ENCODE measurements at regions not wholly inside any gene's neighbourhood (a gene's known extent, or its start where the extent isn't known, plus 50 kb on each side); places are given as distances from the start of the nearest gene placed in this dataset.

DNA sequence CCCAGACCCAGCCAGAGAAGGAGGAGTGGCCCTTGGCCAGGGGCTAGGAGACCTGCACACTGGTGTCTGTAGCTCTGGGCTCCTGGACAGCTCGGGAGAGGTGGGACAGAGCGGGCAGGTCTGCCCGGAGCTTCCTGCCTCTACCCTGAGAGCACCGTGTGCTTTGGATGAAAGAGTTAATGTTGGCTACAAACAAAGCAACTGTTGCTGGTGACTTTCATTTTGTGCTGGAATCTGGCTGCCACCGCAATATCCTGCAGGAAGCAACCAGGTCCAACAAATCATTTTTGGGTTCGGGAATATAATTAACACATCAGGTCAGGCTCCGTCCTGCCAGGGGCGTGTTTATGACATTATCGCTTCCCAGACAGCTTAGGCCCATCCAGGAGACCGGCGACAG lies 441.8 kb upstream of the MKI67 start:
- Histone ChIP-seq H3K36me3 (ENCODE audit: control insufficient read depth in 3 of 3, insufficient read depth in 3 of 3, low read length in 3 of 3) (no peaks in the 10 kb centered on the region), H3K4me1 (ENCODE audit: control insufficient read depth in 3 of 3, insufficient read depth in 3 of 3, low read length in 3 of 3) (peaks cover 4 to 10% (median 8%) of the 10 kb centered on the region in 3 donors), H3K9ac (ENCODE audit: low read depth in 1 of 3, low read length in 3 of 3) (no peak overlapping the region), H3K27ac (ENCODE audit: low read depth, low read length) (no peak overlapping the region), H3K9me3 (ENCODE audit: control insufficient read depth in 3 of 3, low read length in 3 of 3) (no peaks in the 10 kb centered on the region), H3K27me3 (ENCODE audit: control insufficient read depth in 3 of 3, insufficient read depth in 3 of 3, low read length in 3 of 3) (peaks cover 7 to 26% (median 23%) of the 10 kb centered on the region in 3 donors), H3K4me3 (ENCODE audit: low read length in 3 of 3) (peak overlapping the region; percentile 20 to 49 (median 37))

DNA sequence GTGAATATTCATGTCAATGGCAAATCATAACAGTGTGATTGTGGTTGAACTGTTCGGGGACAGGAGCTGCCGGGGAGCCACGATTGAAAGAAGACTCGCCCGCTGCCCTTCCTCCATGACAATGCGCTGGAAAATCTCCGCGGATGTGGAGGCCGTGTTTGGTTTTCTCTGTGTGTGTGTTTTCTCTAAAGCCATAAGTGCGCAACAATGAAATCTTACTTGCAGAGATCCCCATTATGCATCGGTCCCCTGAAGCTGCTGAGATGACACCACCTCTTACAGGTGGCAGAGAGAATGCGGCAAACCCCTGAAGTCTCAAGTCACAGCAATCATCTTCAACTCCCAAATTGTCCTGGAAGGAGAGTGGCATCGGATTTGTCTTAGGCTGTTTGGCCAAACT lies 442.3 kb upstream of the MKI67 start:
- Histone ChIP-seq H3K27me3 (ENCODE audit: control insufficient read depth in 3 of 3, insufficient read depth in 3 of 3, low read length in 3 of 3) (peaks cover 7 to 26% (median 20%) of the 10 kb centered on the region in 3 donors), H3K36me3 (ENCODE audit: control insufficient read depth in 3 of 3, insufficient read depth in 3 of 3, low read length in 3 of 3) (no peaks in the 10 kb centered on the region), H3K4me1 (ENCODE audit: control insufficient read depth in 3 of 3, insufficient read depth in 3 of 3, low read length in 3 of 3) (peaks cover 4 to 10% (median 8%) of the 10 kb centered on the region in 3 donors), H3K27ac (ENCODE audit: low read depth, low read length) (no peak overlapping the region), H3K9me3 (ENCODE audit: control insufficient read depth in 3 of 3, low read length in 3 of 3) (no peaks in the 10 kb centered on the region), H3K9ac (ENCODE audit: low read depth in 1 of 3, low read length in 3 of 3) (no peak overlapping the region), H3K4me3 (ENCODE audit: low read length in 3 of 3) (peak overlapping the region in 2 of 3 donors; percentile 37 to 49)

DNA sequence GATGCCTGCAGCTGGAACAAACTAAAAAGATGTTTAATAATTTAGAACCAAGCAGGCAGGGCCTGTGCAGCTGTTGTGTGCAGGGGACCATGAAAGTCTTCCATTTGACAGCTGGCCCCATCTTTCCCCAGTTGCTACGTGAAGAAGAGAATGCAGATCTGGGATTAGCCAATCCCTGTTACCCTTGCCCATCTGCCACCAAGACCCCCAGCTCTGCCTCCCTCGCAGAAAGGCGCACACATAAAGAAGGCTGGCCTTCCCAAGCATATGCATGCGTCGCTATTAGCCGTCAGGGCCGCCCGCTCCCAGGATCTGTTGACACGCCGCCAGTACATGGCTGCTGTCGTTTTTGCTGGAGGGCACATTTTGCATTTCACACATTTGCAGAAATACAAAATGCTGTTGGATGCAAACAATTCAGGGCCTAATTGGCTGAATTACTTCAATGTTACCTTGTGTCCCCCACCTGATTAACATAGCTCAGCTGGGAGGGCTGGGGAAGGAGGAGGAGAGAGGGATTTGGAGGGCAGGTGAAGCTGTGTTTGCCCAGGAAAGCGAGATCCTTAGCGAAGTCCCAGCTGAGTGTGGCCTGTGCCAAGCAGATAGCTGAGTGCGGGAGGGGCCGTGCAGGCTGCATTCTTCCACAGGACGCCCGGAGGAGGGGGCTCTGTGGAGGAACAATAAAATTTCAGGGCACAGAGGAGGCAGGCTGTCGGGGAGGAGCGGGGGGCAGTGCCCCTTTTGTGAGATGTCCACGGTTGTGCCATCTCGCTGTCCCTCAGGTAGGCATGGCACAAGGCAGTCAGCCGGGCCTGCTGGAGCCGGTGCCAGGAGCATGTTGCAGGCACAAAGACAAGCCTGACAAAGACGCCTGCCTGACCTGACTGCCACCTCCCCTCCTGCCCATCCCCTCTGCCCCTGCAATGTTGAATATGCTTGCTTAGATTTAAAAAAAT lies 443.0 kb upstream of the MKI67 start:
- Histone ChIP-seq H3K4me3 (ENCODE audit: low read length in 3 of 3) (no peak overlapping the region), H3K27ac (ENCODE audit: low read depth, low read length) (no peak overlapping the region), H3K4me1 (ENCODE audit: control insufficient read depth in 3 of 3, insufficient read depth in 3 of 3, low read length in 3 of 3) (peaks cover 4 to 10% (median 8%) of the 10 kb centered on the region in 3 donors), H3K27me3 (ENCODE audit: control insufficient read depth in 3 of 3, insufficient read depth in 3 of 3, low read length in 3 of 3) (peaks cover 7 to 26% (median 19%) of the 10 kb centered on the region in 3 donors), H3K36me3 (ENCODE audit: control insufficient read depth in 3 of 3, insufficient read depth in 3 of 3, low read length in 3 of 3) (no peaks in the 10 kb centered on the region), H3K9ac (ENCODE audit: low read depth in 1 of 3, low read length in 3 of 3) (no peak overlapping the region), H3K9me3 (ENCODE audit: control insufficient read depth in 3 of 3, low read length in 3 of 3) (no peaks in the 10 kb centered on the region)

DNA sequence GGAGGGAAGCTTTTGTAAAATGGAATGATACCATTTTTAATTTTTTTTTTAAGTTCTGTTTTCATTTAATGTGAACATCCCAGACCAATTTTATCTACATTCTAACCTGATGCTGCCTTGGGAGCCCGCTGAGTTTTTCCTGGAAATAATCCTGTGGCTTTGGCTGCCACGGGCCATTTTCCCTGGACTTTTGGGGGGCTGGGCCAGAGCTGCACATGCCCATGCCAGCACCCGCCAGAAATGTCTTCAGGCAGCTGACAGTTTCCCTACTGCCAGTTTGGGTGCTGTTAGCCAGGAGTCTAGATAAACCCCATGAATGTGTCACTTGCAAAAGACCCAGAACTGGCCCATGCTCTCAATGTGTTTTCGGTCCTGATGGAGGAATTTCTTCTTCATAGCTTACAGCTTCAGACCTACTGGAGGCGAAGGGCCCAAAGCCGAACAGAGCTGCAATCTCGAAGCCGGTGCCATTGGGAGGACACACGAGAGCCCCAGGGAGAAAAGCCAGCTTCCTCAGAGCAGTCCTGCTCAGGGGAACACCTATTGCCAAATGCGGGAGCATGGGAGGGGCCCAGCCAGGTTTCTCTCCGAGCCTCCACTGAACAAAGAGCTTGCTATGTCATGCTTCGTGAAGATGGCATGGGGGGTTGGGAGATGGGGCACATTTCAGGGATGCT lies 444.2 kb upstream of the MKI67 start:
- H3K4me1 ChIP-seq (ENCODE audit: control insufficient read depth in 3 of 3, insufficient read depth in 3 of 3, low read length in 3 of 3) = peaks cover 4 to 10% (median 8%) of the 10 kb centered on the region in 3 donors
- no peak overlapping the region for H3K27ac ChIP-seq (ENCODE audit: low read depth, low read length)
- H3K27me3 ChIP-seq (ENCODE audit: control insufficient read depth in 3 of 3, insufficient read depth in 3 of 3, low read length in 3 of 3) = peaks cover 7 to 26% (median 18%) of the 10 kb centered on the region in 3 donors
- no peaks in the 10 kb centered on the region for H3K9me3 ChIP-seq (ENCODE audit: control insufficient read depth in 3 of 3, low read length in 3 of 3)
- H3K36me3 ChIP-seq (ENCODE audit: control insufficient read depth in 3 of 3, insufficient read depth in 3 of 3, low read length in 3 of 3) = no peaks in the 10 kb centered on the region
- H3K9ac ChIP-seq (ENCODE audit: low read depth in 1 of 3, low read length in 3 of 3) = no peak overlapping the region
- H3K4me3 ChIP-seq (ENCODE audit: low read length in 3 of 3) = no peak overlapping the region

DNA sequence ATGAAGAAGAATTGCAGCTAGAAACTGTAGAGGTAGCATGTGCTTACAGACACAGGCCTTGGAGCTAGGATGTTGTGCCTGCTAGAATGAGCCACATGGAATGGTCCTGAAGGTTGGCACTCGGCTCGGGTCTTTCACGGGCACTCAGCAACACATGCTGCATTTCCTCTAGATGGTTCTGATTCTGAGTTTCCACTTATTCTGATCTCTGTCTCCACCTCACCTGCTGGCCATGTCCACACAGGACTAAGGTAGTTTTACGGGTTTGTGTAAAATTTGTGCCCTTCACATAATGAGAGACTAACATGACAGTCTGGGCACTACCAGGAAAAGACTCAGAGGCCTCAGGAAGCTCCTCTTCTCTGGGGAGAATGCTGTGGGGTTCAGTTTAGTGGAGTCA lies 444.8 kb upstream of the MKI67 start:
- Histone ChIP-seq H3K9ac (ENCODE audit: low read depth in 1 of 3, low read length in 3 of 3) (no peak overlapping the region), H3K4me3 (ENCODE audit: low read length in 3 of 3) (no peak overlapping the region), H3K36me3 (ENCODE audit: control insufficient read depth in 3 of 3, insufficient read depth in 3 of 3, low read length in 3 of 3) (no peaks in the 10 kb centered on the region), H3K27me3 (ENCODE audit: control insufficient read depth in 3 of 3, insufficient read depth in 3 of 3, low read length in 3 of 3) (peaks cover 7 to 26% (median 18%) of the 10 kb centered on the region in 3 donors), H3K9me3 (ENCODE audit: control insufficient read depth in 3 of 3, low read length in 3 of 3) (no peaks in the 10 kb centered on the region), H3K27ac (ENCODE audit: low read depth, low read length) (no peak overlapping the region), H3K4me1 (ENCODE audit: control insufficient read depth in 3 of 3, insufficient read depth in 3 of 3, low read length in 3 of 3) (peaks cover 4 to 10% (median 8%) of the 10 kb centered on the region in 3 donors)

DNA sequence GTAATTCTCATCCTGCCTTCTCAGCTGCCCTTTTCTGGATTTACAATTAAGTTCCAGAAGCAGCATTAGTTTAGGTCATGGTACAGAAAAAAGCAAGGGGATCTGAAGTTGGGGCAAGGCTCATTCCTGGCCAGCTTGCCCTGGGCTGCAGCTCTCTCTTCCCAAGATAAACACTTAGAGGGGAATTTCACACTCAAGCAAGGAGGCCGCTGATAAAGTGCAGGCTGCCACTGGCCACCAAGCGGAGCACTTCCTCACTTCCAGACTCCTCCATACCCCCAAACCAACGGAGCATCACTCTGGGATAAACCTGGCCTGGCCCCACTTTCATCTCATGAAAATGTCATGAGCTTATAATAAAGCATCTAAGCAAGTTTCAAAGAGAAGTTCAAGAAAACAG lies 445.5 kb upstream of the MKI67 start:
- Histone ChIP-seq H3K4me1 (ENCODE audit: control insufficient read depth in 3 of 3, insufficient read depth in 3 of 3, low read length in 3 of 3) (peaks cover 4 to 10% (median 8%) of the 10 kb centered on the region in 3 donors), H3K27me3 (ENCODE audit: control insufficient read depth in 3 of 3, insufficient read depth in 3 of 3, low read length in 3 of 3) (peaks cover 7 to 26% (median 18%) of the 10 kb centered on the region in 3 donors), H3K27ac (ENCODE audit: low read depth, low read length) (no peak overlapping the region), H3K9me3 (ENCODE audit: control insufficient read depth in 3 of 3, low read length in 3 of 3) (no peaks in the 10 kb centered on the region), H3K4me3 (ENCODE audit: low read length in 3 of 3) (no peak overlapping the region), H3K36me3 (ENCODE audit: control insufficient read depth in 3 of 3, insufficient read depth in 3 of 3, low read length in 3 of 3) (no peaks in the 10 kb centered on the region), H3K9ac (ENCODE audit: low read depth in 1 of 3, low read length in 3 of 3) (no peak overlapping the region)

DNA sequence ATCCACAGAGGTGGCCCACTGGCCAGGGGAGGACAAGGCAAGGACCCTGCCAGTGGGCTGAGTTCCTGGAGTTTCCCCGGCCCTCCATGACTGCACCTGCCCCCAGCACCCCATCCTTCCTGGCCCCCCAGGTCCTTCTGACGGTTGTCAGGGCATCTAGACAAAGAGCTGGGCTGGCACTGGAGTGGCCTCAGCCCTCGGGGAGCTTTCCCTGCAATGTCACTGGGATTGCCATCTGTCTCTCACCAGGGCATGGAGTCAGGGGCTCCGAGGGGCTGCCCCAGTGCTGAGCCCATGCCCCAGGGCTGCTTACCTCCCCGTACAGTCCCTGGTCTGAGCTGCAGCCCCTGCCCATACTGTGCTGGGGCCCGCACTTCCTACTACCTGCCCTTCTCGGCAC lies 446.5 kb upstream of the MKI67 start:
- Histone ChIP-seq H3K9ac (ENCODE audit: low read depth in 1 of 3, low read length in 3 of 3) (no peak overlapping the region), H3K4me1 (ENCODE audit: control insufficient read depth in 3 of 3, insufficient read depth in 3 of 3, low read length in 3 of 3) (peaks cover under 1 to 7% (median 5%) of the 10 kb centered on the region in 3 donors), H3K4me3 (ENCODE audit: low read length in 3 of 3) (no peak overlapping the region), H3K36me3 (ENCODE audit: control insufficient read depth in 3 of 3, insufficient read depth in 3 of 3, low read length in 3 of 3) (no peaks in the 10 kb centered on the region), H3K27ac (ENCODE audit: low read depth, low read length) (no peak overlapping the region), H3K27me3 (ENCODE audit: control insufficient read depth in 3 of 3, insufficient read depth in 3 of 3, low read length in 3 of 3) (peaks cover 7 to 26% (median 14%) of the 10 kb centered on the region in 3 donors), H3K9me3 (ENCODE audit: control insufficient read depth in 3 of 3, low read length in 3 of 3) (no peaks in the 10 kb centered on the region)

DNA sequence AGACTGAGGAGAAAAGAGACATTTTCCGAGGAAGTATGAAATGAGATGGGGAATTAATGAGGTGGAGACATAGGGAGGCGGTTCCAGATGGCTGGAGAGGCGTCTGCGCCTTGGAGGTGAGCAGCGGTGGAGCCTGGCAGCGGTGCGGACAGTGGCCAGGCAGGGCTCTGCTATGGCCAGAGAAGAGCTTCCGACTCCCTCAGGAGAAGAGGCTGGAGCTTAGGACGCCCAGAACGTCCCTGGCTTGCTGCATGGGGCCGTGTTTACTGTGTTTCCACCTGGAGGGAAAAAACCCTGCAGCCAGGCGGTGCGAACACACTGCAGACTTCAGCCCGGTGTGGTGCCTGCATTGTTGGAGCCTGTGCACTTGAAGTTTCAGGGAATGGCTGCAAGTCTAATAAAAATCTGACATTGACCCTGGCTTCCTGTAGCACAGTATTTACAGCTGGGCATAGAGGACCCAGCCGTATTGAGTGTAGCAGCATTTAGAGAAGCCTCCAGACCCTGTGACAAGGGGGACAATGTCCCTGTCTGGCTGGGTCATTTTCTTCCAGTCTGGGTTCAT lies 447.1 kb upstream of the MKI67 start:
- no peak overlapping the region for H3K27ac ChIP-seq (ENCODE audit: low read depth, low read length)
- H3K4me3 ChIP-seq (ENCODE audit: low read length in 3 of 3) = no peak overlapping the region
- no peak overlapping the region for H3K9ac ChIP-seq (ENCODE audit: low read depth in 1 of 3, low read length in 3 of 3)
- no peaks in the 10 kb centered on the region for H3K9me3 ChIP-seq (ENCODE audit: control insufficient read depth in 3 of 3, low read length in 3 of 3)
- H3K36me3 ChIP-seq (ENCODE audit: control insufficient read depth in 3 of 3, insufficient read depth in 3 of 3, low read length in 3 of 3) = no peaks in the 10 kb centered on the region
- peaks cover 0 to under 1% (median 0%) of the 10 kb centered on the region in 3 donors for H3K4me1 ChIP-seq (ENCODE audit: control insufficient read depth in 3 of 3, insufficient read depth in 3 of 3, low read length in 3 of 3)
- peaks cover under 1 to 19% (median 14%) of the 10 kb centered on the region in 3 donors for H3K27me3 ChIP-seq (ENCODE audit: control insufficient read depth in 3 of 3, insufficient read depth in 3 of 3, low read length in 3 of 3)

DNA sequence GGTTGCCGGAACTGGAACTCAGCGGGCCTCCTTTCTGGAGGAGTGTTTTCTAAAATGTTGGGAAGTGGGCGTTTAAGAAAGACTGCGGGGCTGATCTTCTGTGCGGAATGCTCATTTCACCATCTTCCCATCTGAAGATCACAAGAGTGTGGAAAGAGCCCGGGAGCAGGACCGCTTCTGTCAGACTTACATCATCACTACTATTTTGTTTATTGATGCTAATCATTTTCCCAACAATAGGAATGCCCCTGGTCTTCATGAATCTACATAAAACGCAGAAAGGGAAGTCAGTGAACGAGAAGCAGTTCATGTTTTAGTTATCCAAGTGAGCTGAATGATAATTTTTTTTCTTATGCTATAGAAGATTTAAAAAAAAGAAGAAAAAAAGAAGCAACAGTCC lies 447.8 kb upstream of the MKI67 start:
- Histone ChIP-seq H3K9ac (ENCODE audit: low read depth in 1 of 3, low read length in 3 of 3) (no peak overlapping the region), H3K27me3 (ENCODE audit: control insufficient read depth in 3 of 3, insufficient read depth in 3 of 3, low read length in 3 of 3) (peaks cover 0 to 16% (median 10%) of the 10 kb centered on the region in 3 donors), H3K9me3 (ENCODE audit: control insufficient read depth in 3 of 3, low read length in 3 of 3) (no peaks in the 10 kb centered on the region), H3K4me3 (ENCODE audit: low read length in 3 of 3) (no peak overlapping the region), H3K4me1 (ENCODE audit: control insufficient read depth in 3 of 3, insufficient read depth in 3 of 3, low read length in 3 of 3) (no peaks in the 10 kb centered on the region), H3K36me3 (ENCODE audit: control insufficient read depth in 3 of 3, insufficient read depth in 3 of 3, low read length in 3 of 3) (no peaks in the 10 kb centered on the region), H3K27ac (ENCODE audit: low read depth, low read length) (no peak overlapping the region)

Measured in skeletal muscle tissue (tissue), 3 donors.